Common myeloid progenitor, CD34-positive (primary cell): ENCODE measurements at regions not wholly inside any gene's neighbourhood (a gene's known extent, or its start where the extent isn't known, plus 50 kb on each side); places are given as distances from the start of the nearest gene placed in this dataset.

Experiments used
- CTCF ChIA-PET: fragments of 350-600 bp; sonication (Branson Sonifier 250); formaldehyde crosslinking; loops from one replicate; lab custom pipeline; 2021; ENCODE audit warnings: antibody characterized with exemption; lab: Charles Lee
- POLR2A ChIA-PET: fragments of 350-600 bp; sonication (Branson Sonifier 250); formaldehyde crosslinking; loops from one replicate; lab custom pipeline; 2021; ENCODE audit warnings: antibody characterized with exemption; lab: Charles Lee
- DNase-seq, 3 donors: peaks; one replicate each; pipeline versions ENCODE4 v3.0.0 to v3.0.0-alpha.2; 2013
- H3K27ac ChIP-seq, 2 experiments: 1 replicate in 1 of 2; 2 replicates in 1 of 2; pipeline ENCODE4 v1.7.0; 2013; ENCODE audit warnings: inconsistent platforms in 2 of 2, low read length in 2 of 2, mild to moderate bottlenecking in 2 of 2, low read depth in 1 of 2, moderate library complexity in 1 of 2; ENCODE audit not compliant: severe bottlenecking in 2 of 2, insufficient read depth in 1 of 2, poor library complexity in 1 of 2
- H3K27me3 ChIP-seq, 5 experiments: replicated peaks in 2 of 5; 1 replicate in 3 of 5; 2 replicates in 2 of 5; pipeline versions ENCODE4 v1.6.1 to v1.7.0; 2013; ENCODE audit warnings: low read length in 4 of 5, mild to moderate bottlenecking in 2 of 5, moderate library complexity in 2 of 5, inconsistent platforms in 1 of 5; ENCODE audit not compliant: insufficient read depth in 5 of 5, control insufficient read depth in 4 of 5
- H3K36me3 ChIP-seq, 4 experiments: 1 replicate in 2 of 4; 2 replicates in 2 of 4; pipeline versions ENCODE4 v1.6.1 to v1.7.0; 2013; ENCODE audit warnings: low read length in 3 of 4, control low read depth in 1 of 4, mild to moderate bottlenecking in 1 of 4; ENCODE audit not compliant: control insufficient read depth in 4 of 4, insufficient read depth in 4 of 4
- H3K4me1 ChIP-seq, 4 experiments: 1 replicate in 3 of 4; 2 replicates in 1 of 4; pipeline versions ENCODE4 v1.6.1 to v1.7.1; 2013; ENCODE audit warnings: low read length in 3 of 4, mild to moderate bottlenecking in 3 of 4, control low read depth in 1 of 4, inconsistent platforms in 1 of 4, moderate library complexity in 1 of 4; ENCODE audit not compliant: control insufficient read depth in 4 of 4, insufficient read depth in 4 of 4; ENCODE audit errors: control extremely low read depth in 1 of 4
- H3K4me3 ChIP-seq, 7 experiments: 1 replicate in 4 of 7; 2 replicates in 3 of 7; pipeline versions ENCODE4 v1.5.1 to v1.7.0; 2013; ENCODE audit warnings: mild to moderate bottlenecking in 7 of 7, low read length in 6 of 7, moderate library complexity in 6 of 7, inconsistent platforms in 2 of 7, low read depth in 2 of 7, control low read depth in 1 of 7; ENCODE audit not compliant: insufficient read depth in 4 of 7, control insufficient read depth in 1 of 7; ENCODE audit errors: extremely low read depth in 1 of 7
- H3K9me3 ChIP-seq, 5 experiments: 1 replicate in 4 of 5; 2 replicates in 1 of 5; pipeline versions ENCODE4 v1.6.1 to v1.7.1; 2013; ENCODE audit warnings: low read length in 4 of 5, mild to moderate bottlenecking in 2 of 5, inconsistent platforms in 1 of 5, low read depth in 1 of 5, moderate library complexity in 1 of 5; ENCODE audit not compliant: control insufficient read depth in 4 of 5, insufficient read depth in 2 of 5; ENCODE audit errors: control extremely low read depth in 1 of 5
- WGBS: methylation state at CpG from one replicate; pipeline ENCODE4 v1.1.5; 2013; ENCODE audit not compliant: insufficient coverage; 5-methylcytosine and 5-hydroxymethylcytosine counted together

DNA sequence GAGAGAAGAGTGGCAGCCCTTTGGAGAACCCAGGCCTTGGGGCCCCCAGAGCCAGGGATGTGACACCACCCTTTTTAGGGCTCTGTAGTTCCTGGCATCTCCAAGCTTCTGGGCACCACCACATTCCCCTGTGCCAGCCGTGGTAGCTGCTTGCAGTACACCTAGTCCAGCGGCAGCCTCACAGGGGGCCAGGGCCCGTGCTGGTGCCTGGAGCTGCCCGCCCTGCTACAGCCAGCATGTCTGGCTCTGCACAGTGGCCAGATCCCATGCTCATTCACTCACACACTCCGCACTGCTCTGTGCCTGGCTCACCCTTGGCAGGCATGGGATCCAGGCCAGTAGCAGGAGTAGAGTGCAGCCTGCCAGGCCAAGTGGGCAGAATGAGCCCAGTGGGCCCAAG is 351.6 kb upstream of the TMCO5A start:
- DNase-seq, result no peak
- Histone ChIP-seq H3K9me3 (peaks cover 2 to 16% (median 8%) of the 10 kb centered on the region in 5 experiments), H3K27me3 (no peaks in the 10 kb centered on the region), H3K36me3 (no peaks in the 10 kb centered on the region), H3K4me3 (no peak overlapping the region), H3K4me1 (no peaks in the 10 kb centered on the region), H3K27ac (no peak overlapping the region)
- POLR2A ChIA-PET, result no interaction called here
- WGBS, result 100% methylated on average over 5 of the region's 5 CpGs
- CTCF ChIA-PET, result no interaction called here

DNA sequence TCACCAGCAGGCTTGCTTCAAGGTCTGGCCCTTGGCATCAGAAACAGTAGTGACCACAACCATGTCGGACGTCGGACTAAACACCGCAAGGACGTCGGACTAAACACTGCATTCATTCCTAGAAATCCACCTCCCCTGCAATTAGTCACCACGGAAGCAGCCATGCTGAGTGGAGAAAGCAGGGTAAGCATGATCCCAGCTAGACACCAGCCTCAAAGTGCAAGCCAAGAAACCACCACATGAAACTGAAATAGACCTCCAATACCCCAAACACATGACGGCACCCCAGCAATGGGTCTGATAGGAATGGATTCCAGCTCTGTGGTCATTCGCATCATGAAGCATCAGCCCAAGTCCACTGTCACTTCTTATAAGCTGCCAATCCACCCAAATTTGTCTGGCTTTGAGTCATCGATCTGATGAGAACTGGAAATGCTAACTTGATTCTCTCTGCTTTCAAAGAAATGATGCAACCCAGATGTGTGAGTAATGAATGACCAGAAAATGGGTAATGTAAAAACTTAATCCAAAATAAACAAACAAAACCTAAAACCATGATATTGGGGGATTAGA is 348.3 kb upstream of the TMCO5A start:
- POLR2A ChIA-PET, result no interaction called here
- WGBS, result 90% methylated on average over 7 of the region's 10 CpGs
- DNase-seq, result no peak

DNA sequence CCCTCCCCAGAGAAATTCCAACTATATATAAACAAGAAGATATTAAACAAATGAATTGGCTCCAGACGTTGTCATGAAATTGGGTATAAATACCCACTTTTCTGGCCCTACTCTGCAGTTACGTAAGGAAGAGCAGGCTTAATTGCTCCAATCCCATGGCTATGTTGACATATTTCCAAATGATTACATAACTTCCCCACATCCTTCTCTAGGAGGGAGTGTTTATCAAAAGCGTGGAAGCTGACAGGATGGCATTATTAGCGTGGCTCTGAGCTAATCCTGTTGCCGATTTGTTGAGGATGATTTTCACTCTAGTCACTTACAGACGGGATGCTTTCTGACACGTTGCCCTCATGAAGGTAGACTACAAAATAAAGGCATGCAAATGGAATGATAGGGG is 347.5 kb upstream of the TMCO5A start:
- Histone ChIP-seq H3K4me3 (no peak overlapping the region), H3K27me3 (no peaks in the 10 kb centered on the region), H3K36me3 (no peaks in the 10 kb centered on the region), H3K4me1 (no peaks in the 10 kb centered on the region), H3K9me3 (peaks cover 2 to 13% (median 8%) of the 10 kb centered on the region in 5 experiments), H3K27ac (no peak overlapping the region)
- DNase-seq, result no peak
- ChIA-PET POLR2A (no interaction called here), CTCF (no interaction called here)
- 94% methylated on average over 7 of the region's 7 CpGs for WGBS

More for the DNA sequence above, 348.3 kb upstream of the TMCO5A start:
- no peaks in the 10 kb centered on the region for H3K36me3 ChIP-seq
- CTCF ChIA-PET, result no interaction called here
- H3K9me3 ChIP-seq, result peaks cover 2 to 16% (median 8%) of the 10 kb centered on the region in 5 experiments
- H3K27me3 ChIP-seq, result no peaks in the 10 kb centered on the region
- no peak overlapping the region for H3K4me3 ChIP-seq
- H3K27ac ChIP-seq, result no peak overlapping the region
- H3K4me1 ChIP-seq, result no peaks in the 10 kb centered on the region

DNA sequence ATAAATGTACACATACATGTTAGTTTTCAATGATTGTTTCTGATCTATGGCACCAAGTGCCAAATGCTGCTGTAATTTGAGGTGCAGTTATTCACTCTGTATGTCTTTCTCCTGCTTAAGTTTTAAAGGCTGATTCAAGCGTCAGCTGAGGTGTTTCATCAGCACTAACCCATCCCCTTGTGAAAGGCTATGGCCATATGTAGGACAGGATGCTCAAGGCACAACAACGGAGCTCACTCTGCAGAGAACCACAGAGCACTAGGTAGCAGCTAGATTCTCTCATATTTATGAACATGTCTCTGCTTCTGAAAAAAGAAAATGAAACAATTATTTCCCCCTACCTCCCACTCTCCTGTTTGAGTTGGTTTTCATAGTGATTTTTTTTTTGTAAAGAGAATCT is 340.0 kb upstream of the TMCO5A start:
- H3K4me3 ChIP-seq, result no peak overlapping the region
- WGBS, result 100% methylated on average over 1 of the region's 2 CpGs
- H3K27ac ChIP-seq, result no peak overlapping the region
- ChIA-PET CTCF (no interaction called here), POLR2A (no interaction called here)
- DNase-seq, result no peak
- no peaks in the 10 kb centered on the region for H3K9me3 ChIP-seq
- H3K36me3 ChIP-seq, result no peaks in the 10 kb centered on the region
- no peaks in the 10 kb centered on the region for H3K27me3 ChIP-seq
- no peaks in the 10 kb centered on the region for H3K4me1 ChIP-seq

DNA sequence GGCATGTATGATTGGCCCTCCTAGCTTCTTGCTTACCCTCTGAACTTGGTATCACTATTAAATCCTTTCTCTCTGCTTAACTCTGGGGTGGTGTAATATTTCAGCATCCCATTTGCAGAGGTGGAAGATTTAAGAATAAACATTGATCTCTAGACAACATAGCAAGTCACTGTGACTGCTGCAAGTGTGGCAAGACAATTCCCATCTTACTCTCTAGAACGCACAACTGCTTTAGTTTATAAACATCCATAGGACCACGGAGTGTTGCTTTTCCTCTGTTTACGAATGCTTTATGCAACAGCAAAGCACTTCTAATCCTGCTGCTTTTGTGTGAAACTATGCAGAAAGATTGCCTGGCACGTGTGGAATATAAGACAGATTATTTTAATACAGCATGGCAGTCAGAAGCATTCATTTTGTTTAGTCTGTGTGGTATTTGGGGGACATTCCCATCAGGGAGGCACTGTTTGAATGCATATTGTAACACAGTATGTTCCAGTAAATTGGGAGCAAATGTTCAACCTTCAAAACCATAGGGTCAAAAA is 338.9 kb upstream of the TMCO5A start:
- H3K27ac ChIP-seq, result no peak overlapping the region
- DNase-seq, result no peak
- ChIA-PET CTCF (no interaction called here), POLR2A (no interaction called here)
- peaks cover 0 to 2% (median 0%) of the 10 kb centered on the region in 4 experiments for H3K4me1 ChIP-seq
- H3K27me3 ChIP-seq, result no peaks in the 10 kb centered on the region
- no peak overlapping the region for H3K4me3 ChIP-seq
- no peaks in the 10 kb centered on the region for H3K9me3 ChIP-seq
- 100% methylated on average over 1 of the region's 4 CpGs for WGBS
- H3K36me3 ChIP-seq, result no peaks in the 10 kb centered on the region

- no peak overlapping the region for H3K4me3 ChIP-seq
- H3K27ac ChIP-seq, result no peak overlapping the region
- POLR2A ChIA-PET, result no interaction called here
- no peaks in the 10 kb centered on the region for H3K36me3 ChIP-seq
- no peak for DNase-seq
- no peaks in the 10 kb centered on the region for H3K27me3 ChIP-seq
- H3K9me3 ChIP-seq, result no peaks in the 10 kb centered on the region
- peaks cover 0 to 4% (median 0%) of the 10 kb centered on the region in 4 experiments for H3K4me1 ChIP-seq
- CTCF ChIA-PET, result no interaction called here
- 93% methylated on average over 7 of the region's 7 CpGs for WGBS
These were observed 335.3 kb upstream of the TMCO5A start for GRCh38 chr15:37599156-37599555.

DNA sequence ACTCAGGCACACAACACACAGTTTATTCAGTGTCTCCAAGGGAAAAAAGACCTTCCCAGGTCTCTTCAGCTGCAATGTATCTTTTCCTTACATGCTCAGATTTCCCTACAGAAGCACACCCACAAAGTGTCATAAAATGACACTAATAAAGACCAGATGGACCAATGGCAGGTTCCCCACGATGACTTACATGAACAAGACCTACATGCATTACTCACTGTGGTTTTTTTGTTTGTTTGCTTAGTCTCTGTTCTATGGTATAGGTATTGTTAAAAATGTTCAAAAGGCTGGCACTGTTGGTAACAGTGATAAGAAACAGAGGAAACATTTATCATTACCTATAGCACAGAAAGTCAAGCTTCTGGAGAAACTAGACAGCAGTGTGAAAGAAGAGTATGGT is 318.2 kb upstream of the TMCO5A start:
- ChIA-PET CTCF (no interaction called here), POLR2A (no interaction called here)
- Histone ChIP-seq H3K4me1 (no peaks in the 10 kb centered on the region), H3K27me3 (no peaks in the 10 kb centered on the region), H3K9me3 (peaks cover 0 to 2% (median 0%) of the 10 kb centered on the region in 5 experiments), H3K36me3 (no peaks in the 10 kb centered on the region), H3K27ac (no peak overlapping the region), H3K4me3 (no peak overlapping the region)
- WGBS, result no CpG with 5 or more reads among the region's 1 CpG
- no peak for DNase-seq
